ENCODE measurements at regions not wholly inside any gene's neighbourhood (a gene's known extent, or its start where the extent isn't known, plus 50 kb on each side); places are given as distances from the start of the nearest gene placed in this dataset.
"Not testable (repeated sequence)": the region's sequence is repeated elsewhere in the genome, so short reads cannot be mapped to it uniquely, and the experiment has no call there.

DNA sequence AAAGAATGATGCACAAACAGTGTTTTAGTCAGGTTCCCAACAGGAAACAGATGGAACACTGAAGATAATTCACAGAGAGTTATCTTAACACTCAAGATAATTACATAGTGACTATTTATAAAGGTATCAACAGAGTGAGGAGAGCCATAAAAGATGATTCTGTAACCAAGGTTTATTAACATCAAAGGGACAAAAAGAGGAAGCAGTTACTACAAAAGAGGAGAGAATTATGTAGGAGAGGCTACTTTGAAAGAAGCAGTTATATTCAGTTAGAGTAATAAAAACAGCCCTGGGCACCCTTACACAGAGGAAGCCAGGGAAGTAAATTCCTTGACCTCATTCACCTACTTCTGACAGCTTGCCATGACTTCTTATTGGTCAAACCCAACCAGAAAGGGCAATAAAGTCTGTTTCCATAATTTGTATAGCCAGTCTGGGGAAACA lies 326.5 kb upstream of the SLC39A10 start:
- no peak overlapping the region for H3K4me3 ChIP-seq (ENCODE audit: low read depth, low read length)
- TF ChIP-seq, protein P1, sequence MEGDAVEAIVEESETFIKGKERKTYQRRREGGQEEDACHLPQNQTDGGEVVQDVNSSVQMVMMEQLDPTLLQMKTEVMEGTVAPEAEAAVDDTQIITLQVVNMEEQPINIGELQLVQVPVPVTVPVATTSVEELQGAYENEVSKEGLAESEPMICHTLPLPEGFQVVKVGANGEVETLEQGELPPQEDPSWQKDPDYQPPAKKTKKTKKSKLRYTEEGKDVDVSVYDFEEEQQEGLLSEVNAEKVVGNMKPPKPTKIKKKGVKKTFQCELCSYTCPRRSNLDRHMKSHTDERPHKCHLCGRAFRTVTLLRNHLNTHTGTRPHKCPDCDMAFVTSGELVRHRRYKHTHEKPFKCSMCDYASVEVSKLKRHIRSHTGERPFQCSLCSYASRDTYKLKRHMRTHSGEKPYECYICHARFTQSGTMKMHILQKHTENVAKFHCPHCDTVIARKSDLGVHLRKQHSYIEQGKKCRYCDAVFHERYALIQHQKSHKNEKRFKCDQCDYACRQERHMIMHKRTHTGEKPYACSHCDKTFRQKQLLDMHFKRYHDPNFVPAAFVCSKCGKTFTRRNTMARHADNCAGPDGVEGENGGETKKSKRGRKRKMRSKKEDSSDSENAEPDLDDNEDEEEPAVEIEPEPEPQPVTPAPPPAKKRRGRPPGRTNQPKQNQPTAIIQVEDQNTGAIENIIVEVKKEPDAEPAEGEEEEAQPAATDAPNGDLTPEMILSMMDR (IDR thresholded peaks at IDR 0.05; ENCODE audit: borderline replicate concordance, insufficient read depth, low read depth, low read length), result no peak

DNA sequence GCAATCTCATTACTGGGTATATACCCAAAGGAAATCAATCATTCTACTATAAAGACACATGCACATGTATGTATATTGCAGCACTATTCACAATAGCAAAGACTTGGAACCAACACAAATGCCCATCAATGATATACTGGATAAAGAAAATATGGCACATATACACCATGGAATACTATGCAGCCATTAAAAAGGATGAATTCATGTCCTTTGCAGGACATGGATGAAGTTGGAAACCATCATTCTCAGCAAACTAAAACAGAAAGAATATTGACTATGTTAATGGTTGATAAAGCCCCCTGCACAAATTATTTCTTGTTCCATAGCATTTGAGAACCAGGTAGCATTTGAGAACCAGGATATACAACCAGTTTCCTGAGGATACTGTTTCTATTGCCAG lies 327.2 kb upstream of the SLC39A10 start:
- not testable (repeated sequence) for H3K4me3 ChIP-seq (ENCODE audit: low read depth, low read length)

DNA sequence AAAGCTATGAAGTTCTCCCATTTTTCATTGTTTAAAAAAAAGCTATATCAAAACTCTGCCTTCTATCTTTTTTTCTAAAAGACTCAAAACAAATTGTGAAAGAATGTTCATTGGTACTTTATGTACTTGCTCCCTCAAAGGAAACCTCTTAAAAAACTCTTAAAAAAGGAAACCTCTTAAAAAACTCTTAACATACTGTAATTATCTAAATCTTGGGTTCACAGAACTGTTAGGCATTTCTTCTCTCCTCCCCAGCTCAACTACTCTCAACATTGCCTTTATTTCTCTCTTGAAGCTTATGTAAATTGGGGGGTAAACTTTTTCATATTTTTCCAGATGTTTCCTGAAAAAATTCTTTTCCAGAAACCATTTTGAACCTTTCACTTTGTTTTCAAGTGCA lies 330.5 kb upstream of the SLC39A10 start:
- no peak overlapping the region for H3K4me3 ChIP-seq (ENCODE audit: low read depth, low read length)
- TF ChIP-seq, protein P1 (IDR thresholded peaks at IDR 0.05; ENCODE audit: borderline replicate concordance, insufficient read depth, low read depth, low read length), result no peak

DNA sequence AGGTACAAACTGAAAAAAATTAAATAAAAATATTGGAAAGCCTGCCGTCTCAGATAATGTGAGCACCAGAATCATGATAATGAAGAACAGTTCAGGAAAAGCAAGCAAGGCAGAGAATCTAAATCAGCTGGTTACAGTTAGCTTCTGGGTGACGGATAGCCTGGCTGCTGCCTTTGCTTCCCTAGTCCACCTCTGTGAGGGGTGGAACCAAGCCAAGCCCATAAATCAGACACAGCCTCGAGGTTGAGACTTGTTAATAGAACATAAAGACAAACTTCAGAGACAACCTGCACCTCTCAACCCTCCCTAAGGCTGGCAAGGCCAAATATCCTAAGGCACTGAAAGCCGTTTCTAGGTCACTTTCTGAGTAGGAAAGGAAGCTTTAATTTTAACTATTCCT lies 334.7 kb upstream of the SLC39A10 start:
- no peak overlapping the region for H3K4me3 ChIP-seq (ENCODE audit: low read depth, low read length)
- TF ChIP-seq, protein P1 (IDR thresholded peaks at IDR 0.05; ENCODE audit: borderline replicate concordance, insufficient read depth, low read depth, low read length), result no peak

DNA sequence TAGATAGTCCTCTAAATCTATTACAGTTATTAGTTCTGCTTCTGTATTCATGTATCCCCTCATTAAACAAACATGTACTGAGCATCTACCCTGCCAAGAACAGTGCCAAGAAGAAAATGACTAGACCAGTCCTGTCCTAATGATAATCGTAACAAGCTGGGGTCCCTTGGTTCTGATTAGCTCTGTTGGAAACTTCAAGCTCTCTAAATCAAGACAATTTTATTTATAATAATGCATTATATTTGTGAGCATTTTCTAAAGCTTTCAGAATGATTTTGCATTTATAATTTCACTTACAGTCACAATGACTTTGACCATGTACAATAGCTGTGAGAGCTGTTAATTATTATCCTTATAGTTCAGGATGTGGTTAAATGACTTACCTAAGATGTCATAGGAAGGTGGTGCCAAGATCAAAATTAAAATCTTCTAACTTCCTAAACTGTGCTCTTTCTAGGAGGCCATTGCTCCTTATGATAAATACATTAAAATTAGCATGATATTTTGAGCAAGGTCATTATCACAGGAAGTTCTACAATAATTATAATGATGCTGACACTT lies 336.5 kb upstream of the SLC39A10 start:
- TF ChIP-seq, protein P1 (IDR thresholded peaks at IDR 0.05; ENCODE audit: borderline replicate concordance, insufficient read depth, low read depth, low read length), result no peak
- no peak overlapping the region for H3K4me3 ChIP-seq (ENCODE audit: low read depth, low read length)

DNA sequence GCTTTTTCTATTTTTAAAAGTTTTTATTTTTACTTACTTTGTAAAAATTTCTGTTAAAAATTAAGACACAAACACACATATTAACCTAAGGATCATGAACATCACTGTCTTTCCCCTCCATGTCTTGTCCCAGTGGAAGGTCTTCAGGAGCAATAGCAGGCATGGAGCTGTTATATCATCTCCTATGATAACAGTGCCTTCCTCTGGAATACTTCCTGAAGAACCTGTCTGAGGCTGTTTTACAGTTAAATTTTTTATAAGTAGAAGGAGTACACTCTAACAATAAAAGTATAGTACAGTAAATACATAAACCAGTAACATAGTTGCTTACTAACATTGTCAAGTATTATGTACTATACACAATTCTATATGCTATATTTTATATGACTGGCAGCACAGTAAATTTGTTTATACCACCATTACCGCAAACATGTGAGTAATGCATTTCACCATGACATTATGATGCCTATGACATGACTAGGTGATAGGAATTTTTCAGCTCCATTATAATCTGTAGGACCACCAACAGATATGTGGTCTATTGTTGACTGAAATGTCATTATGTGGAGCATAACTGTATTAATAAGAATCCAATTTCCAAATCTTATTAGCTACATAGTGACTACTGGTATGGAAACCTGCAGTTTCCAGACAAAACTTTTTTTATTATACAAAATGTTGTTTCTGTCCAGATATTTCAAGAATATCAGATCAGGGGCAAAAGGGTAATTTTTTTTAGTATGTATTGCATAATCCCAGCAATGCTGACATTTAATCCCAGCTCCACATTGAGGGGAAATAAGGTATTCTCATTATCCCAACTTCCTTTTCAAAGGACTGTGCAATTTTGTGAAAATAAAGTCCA lies 337.2 kb upstream of the SLC39A10 start:
- TF ChIP-seq, protein P1 (IDR thresholded peaks at IDR 0.05; ENCODE audit: borderline replicate concordance, insufficient read depth, low read depth, low read length), result no peak
- H3K4me3 ChIP-seq (ENCODE audit: low read depth, low read length), result no peak overlapping the region

DNA sequence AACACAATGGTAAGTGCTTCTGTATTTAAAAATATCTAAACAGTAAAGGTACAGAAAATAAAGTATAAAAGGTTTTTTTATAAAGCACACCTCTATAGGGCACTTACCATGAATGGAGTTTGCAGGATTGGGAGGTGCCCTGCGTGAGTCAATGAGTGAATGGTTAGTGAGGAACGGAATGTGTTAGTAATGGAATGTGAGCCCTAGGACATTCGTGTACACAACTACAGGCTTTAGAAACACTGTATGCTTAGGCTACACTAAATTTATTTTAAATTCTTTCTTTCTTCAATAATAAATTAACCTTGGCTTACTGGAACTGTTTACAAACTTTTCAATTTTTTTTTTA lies 337.9 kb upstream of the SLC39A10 start:
- TF ChIP-seq, protein P1 (IDR thresholded peaks at IDR 0.05; ENCODE audit: borderline replicate concordance, insufficient read depth, low read depth, low read length), result no peak
- no peak overlapping the region for H3K4me3 ChIP-seq (ENCODE audit: low read depth, low read length)
